GM21786 (cell line): ENCODE measurements at regions not wholly inside any gene's neighbourhood (a gene's known extent, or its start where the extent isn't known, plus 50 kb on each side); places are given as distances from the start of the nearest gene placed in this dataset.
A peak's percentile ranks its signal among the peaks of the same experiment; 100 is the strongest.

Experiments
- ATAC-seq: cut with Tn5 transposase; IDR thresholded peaks from one replicate; pipeline ENCODE4 v1.9.1; 2021; ENCODE audit not compliant: unreplicated experiment

GRCh38 chr5:142435410-142436115 is 110.7 kb upstream of the SPRY4 start:
- no peak for ATAC-seq

GRCh38 chr5:142434322-142434612 is 109.4 kb upstream of the SPRY4 start:
- no peak for ATAC-seq

- no peak for ATAC-seq
Measured at GRCh38 chr5:142433526-142434321, 108.9 kb upstream of the SPRY4 start.

- peak; percentile 30 for ATAC-seq
Measured at GRCh38 chr5:142432961-142433360, 108.1 kb upstream of the SPRY4 start.

GRCh38 chr5:142432369-142432863 is 107.6 kb upstream of the SPRY4 start:
- ATAC-seq: peak; percentile 71

- no peak for ATAC-seq
Measured at GRCh38 chr5:142428773-142429473, 104.1 kb upstream of the SPRY4 start.

- ATAC-seq: no peak
Measured at GRCh38 chr5:142428036-142428772, 103.4 kb upstream of the SPRY4 start.

GRCh38 chr5:142427529-142427928 is 102.7 kb upstream of the SPRY4 start:
- no peak for ATAC-seq

GRCh38 chr5:142427015-142427364 is 102.2 kb upstream of the SPRY4 start:
- ATAC-seq: no peak

GRCh38 chr5:142426129-142427014 is 101.6 kb upstream of the SPRY4 start:
- no peak for ATAC-seq

GRCh38 chr5:142425286-142426065 is 100.7 kb upstream of the SPRY4 start:
- no peak for ATAC-seq

- no peak for ATAC-seq
Measured at GRCh38 chr5:142422429-142422828, 97.6 kb upstream of the SPRY4 start.

- no peak for ATAC-seq
Measured at GRCh38 chr5:142421621-142422397, 97.0 kb upstream of the SPRY4 start.

- ATAC-seq: no peak
Measured at GRCh38 chr5:142421228-142421617, 96.4 kb upstream of the SPRY4 start.

- no peak for ATAC-seq
Measured at GRCh38 chr5:142420561-142421227, 95.9 kb upstream of the SPRY4 start.

- ATAC-seq: no peak
Measured at GRCh38 chr5:142412581-142412980, 87.8 kb upstream of the SPRY4 start.

- ATAC-seq: no peak
Measured at GRCh38 chr5:142411656-142412425, 87.0 kb upstream of the SPRY4 start.
